ENCODE measurements at regions not wholly inside any gene's neighbourhood (a gene's known extent, or its start where the extent isn't known, plus 50 kb on each side); places are given as distances from the start of the nearest gene placed in this dataset.

DNA sequence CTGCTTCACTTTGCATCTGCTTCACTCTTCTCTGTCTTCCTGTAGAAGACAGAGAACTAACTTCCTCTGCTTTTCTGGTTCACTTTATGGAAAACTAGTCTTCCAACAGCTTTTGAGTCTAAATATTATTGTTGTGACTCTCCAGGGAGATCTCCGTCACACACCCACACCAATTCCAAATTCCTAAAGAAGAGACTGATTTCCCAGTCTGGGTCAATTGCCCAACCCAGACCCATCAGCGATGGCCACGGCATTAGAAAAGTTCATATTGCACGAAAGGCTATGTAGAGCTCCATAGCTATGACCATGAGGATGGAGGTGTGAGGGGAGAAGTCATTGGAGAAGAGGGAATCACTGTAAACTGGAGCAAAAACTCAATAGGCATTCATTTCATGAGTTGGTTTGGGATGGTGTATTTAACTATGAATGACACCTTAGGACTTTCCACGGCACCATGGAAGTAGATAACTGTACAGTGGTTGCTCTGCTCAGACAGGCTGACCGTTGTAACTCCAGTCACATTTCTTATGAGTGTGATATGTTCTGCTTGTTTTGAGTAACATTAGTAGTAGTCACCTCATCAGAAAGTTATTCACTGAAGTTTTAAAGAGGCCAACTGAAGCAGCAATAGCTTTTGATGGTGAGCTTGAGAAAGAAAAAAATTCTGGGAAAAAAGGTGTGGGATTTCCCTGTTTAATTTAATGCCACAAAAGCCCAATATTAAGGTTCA, 78.1 kb upstream of the MAMDC2 start:
- no peak overlapping the region for H2AFZ ChIP-seq (ENCODE audit: insufficient read depth, low read length, poor library complexity)
- no peak overlapping the region for H3K14ac ChIP-seq (ENCODE audit: low read length)
- no peak overlapping the region for H3K27ac ChIP-seq (ENCODE audit: low read depth, low read length)
- no peak overlapping the region for H3K23ac ChIP-seq (ENCODE audit: low read length)
- H3K4me1 ChIP-seq (ENCODE audit: control insufficient read depth in 1 of 2, insufficient read depth in 2 of 2, low read length in 2 of 2), result peaks cover 0 to 3% of the 10 kb centered on the region in 2 experiments
- H3K9ac ChIP-seq (ENCODE audit: low read length), result no peak overlapping the region
- no peak overlapping the region for H3K4me2 ChIP-seq (ENCODE audit: low read length)
- DNase-seq, result peak; percentile 73 to 85
- no peak overlapping the region for H2BK5ac ChIP-seq (ENCODE audit: low read depth, low read length, poor library complexity)
- no peaks in the 10 kb centered on the region for H3K79me1 ChIP-seq (ENCODE audit: low read length)
- no CpG with 5 or more reads among the region's 6 CpGs for WGBS (ENCODE audit: extremely low coverage, insufficient coverage, insufficient read length)
- H3K4ac ChIP-seq (ENCODE audit: low read depth, low read length), result no peak overlapping the region
- H3K4me3 ChIP-seq (ENCODE audit: low read depth, low read length), result no peak overlapping the region
- H3K36me3 ChIP-seq (ENCODE audit: control insufficient read depth in 1 of 2, insufficient read depth in 2 of 2, low read length in 2 of 2), result no peaks in the 10 kb centered on the region
- H4K91ac ChIP-seq (ENCODE audit: low read depth, low read length), result no peak overlapping the region
- no peaks in the 10 kb centered on the region for H3K27me3 ChIP-seq (ENCODE audit: insufficient read depth, low read length)
- no peak overlapping the region for H2AK5ac ChIP-seq (ENCODE audit: low read length)
- H3K9me3 ChIP-seq (ENCODE audit: insufficient read depth, low read depth, low read length), result no peaks in the 10 kb centered on the region
- H4K8ac ChIP-seq (ENCODE audit: low read depth, low read length), result no peak overlapping the region
- H3K18ac ChIP-seq (ENCODE audit: low read length), result no peak overlapping the region
- H2BK120ac ChIP-seq (ENCODE audit: insufficient read depth, low read length, poor library complexity), result no peak overlapping the region
- H3K79me2 ChIP-seq (ENCODE audit: control insufficient read depth, insufficient read depth, low read length, poor library complexity), result no peaks in the 10 kb centered on the region
- no peak overlapping the region for H2BK12ac ChIP-seq (ENCODE audit: low read length)
- H4K12ac ChIP-seq (ENCODE audit: low read depth, low read length), result no peak overlapping the region

- no peak overlapping the region for H4K8ac ChIP-seq (ENCODE audit: low read depth, low read length)
- H3K27ac ChIP-seq (ENCODE audit: low read depth, low read length), result no peak overlapping the region
- no peak overlapping the region for H4K12ac ChIP-seq (ENCODE audit: low read depth, low read length)
- no peak overlapping the region for H3K23ac ChIP-seq (ENCODE audit: low read length)
- H3K18ac ChIP-seq (ENCODE audit: low read length), result no peak overlapping the region
- no peak overlapping the region for H2BK12ac ChIP-seq (ENCODE audit: low read length)
- H3K4me2 ChIP-seq (ENCODE audit: low read length), result no peak overlapping the region
- H3K79me1 ChIP-seq (ENCODE audit: low read length), result no peaks in the 10 kb centered on the region
- H3K79me2 ChIP-seq (ENCODE audit: control insufficient read depth, insufficient read depth, low read length, poor library complexity), result no peaks in the 10 kb centered on the region
- no peak overlapping the region for H2BK120ac ChIP-seq (ENCODE audit: insufficient read depth, low read length, poor library complexity)
- no peak for DNase-seq
- no peak overlapping the region for H3K4me3 ChIP-seq (ENCODE audit: low read depth, low read length)
- H3K4me1 ChIP-seq (ENCODE audit: control insufficient read depth in 1 of 2, insufficient read depth in 2 of 2, low read length in 2 of 2), result no peaks in the 10 kb centered on the region
- WGBS (ENCODE audit: extremely low coverage, insufficient coverage, insufficient read length), result no CpG with 5 or more reads among the region's 1 CpG
- H2BK5ac ChIP-seq (ENCODE audit: low read depth, low read length, poor library complexity), result no peak overlapping the region
- no peaks in the 10 kb centered on the region for H3K9me3 ChIP-seq (ENCODE audit: insufficient read depth, low read depth, low read length)
- no peak overlapping the region for H3K4ac ChIP-seq (ENCODE audit: low read depth, low read length)
- no peaks in the 10 kb centered on the region for H3K36me3 ChIP-seq (ENCODE audit: control insufficient read depth in 1 of 2, insufficient read depth in 2 of 2, low read length in 2 of 2)
- H2AK5ac ChIP-seq (ENCODE audit: low read length), result no peak overlapping the region
- H4K91ac ChIP-seq (ENCODE audit: low read depth, low read length), result no peak overlapping the region
- no peak overlapping the region for H3K9ac ChIP-seq (ENCODE audit: low read length)
- H3K14ac ChIP-seq (ENCODE audit: low read length), result no peak overlapping the region
- H3K27me3 ChIP-seq (ENCODE audit: insufficient read depth, low read length), result no peaks in the 10 kb centered on the region
- no peak overlapping the region for H2AFZ ChIP-seq (ENCODE audit: insufficient read depth, low read length, poor library complexity)
These were observed 76.3 kb upstream of the MAMDC2 start for GRCh38 chr9:69967344-69967743.

DNA sequence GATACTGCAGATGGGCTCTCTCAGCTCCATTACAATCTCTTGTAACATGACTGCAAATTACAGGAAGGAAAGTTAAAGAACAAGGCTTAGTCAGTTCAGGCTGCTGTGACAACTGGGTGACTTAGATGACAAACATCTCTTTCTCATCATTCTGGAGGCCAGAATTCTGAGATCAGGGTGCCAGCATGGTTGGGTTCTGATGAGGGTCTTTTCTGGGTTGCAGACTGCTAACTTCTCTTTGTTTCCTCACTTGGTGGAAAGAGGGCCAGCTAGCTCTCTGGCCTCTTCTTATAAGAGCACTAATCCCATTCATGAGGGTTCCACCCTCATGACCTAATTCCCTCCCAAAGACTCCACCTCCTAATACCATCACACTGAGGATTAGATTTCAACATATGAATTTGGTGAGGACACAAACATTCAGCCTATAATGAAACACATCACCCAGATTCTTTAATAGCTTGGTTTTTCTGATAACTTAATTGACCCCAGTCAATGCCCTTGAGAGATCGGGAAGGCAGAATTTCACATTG, 73.6 kb upstream of the MAMDC2 start:
- H3K9me3 ChIP-seq (ENCODE audit: insufficient read depth, low read depth, low read length), result no peaks in the 10 kb centered on the region
- no peak overlapping the region for H2AK5ac ChIP-seq (ENCODE audit: low read length)
- no peak overlapping the region for H4K8ac ChIP-seq (ENCODE audit: low read depth, low read length)
- H3K27me3 ChIP-seq (ENCODE audit: insufficient read depth, low read length), result no peaks in the 10 kb centered on the region
- no peak overlapping the region for H2BK5ac ChIP-seq (ENCODE audit: low read depth, low read length, poor library complexity)
- WGBS (ENCODE audit: extremely low coverage, insufficient coverage, insufficient read length), result no CpG with 5 or more reads among the region's 1 CpG
- H2BK12ac ChIP-seq (ENCODE audit: low read length), result no peak overlapping the region
- H3K4ac ChIP-seq (ENCODE audit: low read depth, low read length), result no peak overlapping the region
- no peak overlapping the region for H2BK120ac ChIP-seq (ENCODE audit: insufficient read depth, low read length, poor library complexity)
- H3K23ac ChIP-seq (ENCODE audit: low read length), result no peak overlapping the region
- no peak overlapping the region for H3K4me2 ChIP-seq (ENCODE audit: low read length)
- no peak overlapping the region for H4K91ac ChIP-seq (ENCODE audit: low read depth, low read length)
- no peak overlapping the region for H3K27ac ChIP-seq (ENCODE audit: low read depth, low read length)
- H3K4me1 ChIP-seq (ENCODE audit: control insufficient read depth in 1 of 2, insufficient read depth in 2 of 2, low read length in 2 of 2), result no peaks in the 10 kb centered on the region
- no peak overlapping the region for H3K14ac ChIP-seq (ENCODE audit: low read length)
- no peaks in the 10 kb centered on the region for H3K79me2 ChIP-seq (ENCODE audit: control insufficient read depth, insufficient read depth, low read length, poor library complexity)
- no peak overlapping the region for H3K4me3 ChIP-seq (ENCODE audit: low read depth, low read length)
- no peak overlapping the region for H2AFZ ChIP-seq (ENCODE audit: insufficient read depth, low read length, poor library complexity)
- no peaks in the 10 kb centered on the region for H3K36me3 ChIP-seq (ENCODE audit: control insufficient read depth in 1 of 2, insufficient read depth in 2 of 2, low read length in 2 of 2)
- peak; percentile 98 to 99 for DNase-seq
- H4K12ac ChIP-seq (ENCODE audit: low read depth, low read length), result no peak overlapping the region
- H3K79me1 ChIP-seq (ENCODE audit: low read length), result no peaks in the 10 kb centered on the region
- H3K9ac ChIP-seq (ENCODE audit: low read length), result no peak overlapping the region
- no peak overlapping the region for H3K18ac ChIP-seq (ENCODE audit: low read length)

- Histone ChIP-seq H3K23ac (ENCODE audit: low read length) (no peak overlapping the region), H3K14ac (ENCODE audit: low read length) (no peak overlapping the region), H3K79me1 (ENCODE audit: low read length) (peaks cover 4% of the 10 kb centered on the region), H4K12ac (ENCODE audit: low read depth, low read length) (no peak overlapping the region), H3K4ac (ENCODE audit: low read depth, low read length) (no peak overlapping the region), H3K4me1 (ENCODE audit: control insufficient read depth in 1 of 2, insufficient read depth in 2 of 2, low read length in 2 of 2) (peaks cover 6% of the 10 kb centered on the region in 2 experiments), H3K36me3 (ENCODE audit: control insufficient read depth in 1 of 2, insufficient read depth in 2 of 2, low read length in 2 of 2) (no peaks in the 10 kb centered on the region), H4K91ac (ENCODE audit: low read depth, low read length) (no peak overlapping the region), H2BK5ac (ENCODE audit: low read depth, low read length, poor library complexity) (no peak overlapping the region), H3K18ac (ENCODE audit: low read length) (no peak overlapping the region), H2AK5ac (ENCODE audit: low read length) (no peak overlapping the region), H3K9me3 (ENCODE audit: insufficient read depth, low read depth, low read length) (no peaks in the 10 kb centered on the region), H3K9ac (ENCODE audit: low read length) (no peak overlapping the region), H3K27me3 (ENCODE audit: insufficient read depth, low read length) (no peaks in the 10 kb centered on the region), H3K4me2 (ENCODE audit: low read length) (no peak overlapping the region), H2AFZ (ENCODE audit: insufficient read depth, low read length, poor library complexity) (no peak overlapping the region), H2BK120ac (ENCODE audit: insufficient read depth, low read length, poor library complexity) (no peak overlapping the region), H4K8ac (ENCODE audit: low read depth, low read length) (no peak overlapping the region), H2BK12ac (ENCODE audit: low read length) (no peak overlapping the region), H3K4me3 (ENCODE audit: low read depth, low read length) (no peak overlapping the region), H3K79me2 (ENCODE audit: control insufficient read depth, insufficient read depth, low read length, poor library complexity) (peaks cover 3% of the 10 kb centered on the region), H3K27ac (ENCODE audit: low read depth, low read length) (no peak overlapping the region)
- peak; percentile 34 to 75 for DNase-seq
- no CpG with 5 or more reads among the region's 16 CpGs for WGBS (ENCODE audit: extremely low coverage, insufficient coverage, insufficient read length)
These were observed 71.8 kb upstream of the MAMDC2 start for GRCh38 chr9:69971643-69972449.

All from trophoblast cell (in vitro differentiated cells and primary cell).